Esophagus muscularis mucosa (tissue), 4 donors: ENCODE measurements at regions not wholly inside any gene's neighbourhood (a gene's known extent, or its start where the extent isn't known, plus 50 kb on each side); places are given as distances from the start of the nearest gene placed in this dataset.

Experiments used
- DNase-seq: peaks from one replicate; pipeline ENCODE4 v3.0.0-alpha.2; 2017; ENCODE audit errors: extremely low spot score
- H3K27ac ChIP-seq, 4 donors: fragments of 200-600 bp; sonication (generic); replicated peaks in 1 of 4; 1 replicate in 3 of 4; 2 replicates in 1 of 4; pipeline ENCODE4 v1.5.1; 2016 to 2019; ENCODE audit warnings: mild to moderate bottlenecking in 1 of 4
- H3K27me3 ChIP-seq, 4 donors: fragments of 200-600 bp; sonication (generic); one replicate each; pipeline versions ENCODE4 v1.5.1 to v1.6.0; 2016 to 2019
- H3K36me3 ChIP-seq, 4 donors: fragments of 200-600 bp; sonication (generic); one replicate each; pipeline ENCODE4 v1.5.1; 2016 to 2019
- H3K4me1 ChIP-seq, 4 donors: fragments of 200-600 bp; sonication (generic); one replicate each; pipeline ENCODE4 v1.5.1; 2016 to 2019
- H3K4me3 ChIP-seq, 4 donors: fragments of 200-600 bp; sonication (generic); 1 replicate in 2 of 4; 2 replicates in 2 of 4; pipeline ENCODE4 v1.5.1; 2016 to 2019; ENCODE audit warnings: mild to moderate bottlenecking in 4 of 4, moderate library complexity in 1 of 4
- H3K9me3 ChIP-seq, 4 donors: fragments of 200-600 bp; sonication (generic); 1 replicate in 3 of 4; 2 replicates in 1 of 4; pipeline ENCODE4 v1.5.1; 2016 to 2019
- CTCF ChIP-seq, 3 experiments: fragments of 200-600 bp in 2 of 3; fragments of 450-650 bp in 1 of 3; sonication (generic) in 2 of 3; IDR thresholded peaks; one replicate each; pipeline ENCODE4 v1.5.1; 2017 to 2019; ENCODE audit warnings: antibody characterized with exemption in 3 of 3, mild to moderate bottlenecking in 2 of 3, moderate library complexity in 1 of 3
- EP300 ChIP-seq: sonication (generic); formaldehyde crosslinking; IDR thresholded peaks from one replicate; pipeline ENCODE4 v1.6.1; 2017; ENCODE audit warnings: antibody characterized with exemption
- POLR2A ChIP-seq: fragments of 450-650 bp; IDR thresholded peaks from one replicate; pipeline ENCODE4 v1.6.1; 2017; ENCODE audit warnings: antibody characterized with exemption, moderate library complexity, mild to moderate bottlenecking, low read depth
- POLR2AphosphoS5 ChIP-seq, 2 donors: sonication (generic); formaldehyde crosslinking; IDR thresholded peaks; one replicate each; pipeline ENCODE4 v1.6.1; 2017; ENCODE audit warnings: antibody characterized with exemption in 2 of 2
- WGBS: methylation state at CpG from one replicate; pipeline ENCODE4 v1.1.5; 2018; 5-methylcytosine and 5-hydroxymethylcytosine counted together
- intact Hi-C: fragments of 100-400 bp; cut with DNase I; formaldehyde crosslinking; loops from one replicate; pipeline ENCODE4 v1.15.1; 2023

- WGBS: 86% methylated on average over 5 of the region's 5 CpGs
Observed at GRCh38 chr2:147663153-147663961, 181.5 kb upstream of the ACVR2A start.

GRCh38 chr2:147662221-147662620 is 182.6 kb upstream of the ACVR2A start:
- Histone ChIP-seq H3K27ac (no peak overlapping the region), H3K4me1 (no peaks in the 10 kb centered on the region), H3K4me3 (no peak overlapping the region), H3K36me3 (no peaks in the 10 kb centered on the region), H3K9me3 (no peaks in the 10 kb centered on the region), H3K27me3 (no peaks in the 10 kb centered on the region)
- intact Hi-C loops: no loop called here
- WGBS: 98% methylated on average over 4 of the region's 4 CpGs
- DNase-seq: no peak
- TF ChIP-seq POLR2AphosphoS5 (IDR thresholded peaks at IDR 0.05): no peak
- TF ChIP-seq CTCF (IDR thresholded peaks at IDR 0.05): no peak
- no peak for TF ChIP-seq EP300
- TF ChIP-seq POLR2A: no peak

More at GRCh38 chr2:147663153-147663961, 181.5 kb upstream of the ACVR2A start:
- H3K4me3 ChIP-seq: no peak overlapping the region
- no peaks in the 10 kb centered on the region for H3K9me3 ChIP-seq
- no peak overlapping the region for H3K27ac ChIP-seq
- H3K4me1 ChIP-seq: no peaks in the 10 kb centered on the region
- no peaks in the 10 kb centered on the region for H3K27me3 ChIP-seq
- TF ChIP-seq POLR2AphosphoS5 (IDR thresholded peaks at IDR 0.05): no peak
- TF ChIP-seq CTCF (IDR thresholded peaks at IDR 0.05): no peak
- no peak for TF ChIP-seq EP300
- TF ChIP-seq POLR2A: no peak
- H3K36me3 ChIP-seq: no peaks in the 10 kb centered on the region
- DNase-seq: peak; percentile 39
- intact Hi-C loops: no loop called here

GRCh38 chr2:147660680-147661079 is 184.1 kb upstream of the ACVR2A start:
- no peak for TF ChIP-seq EP300
- no peak for TF ChIP-seq POLR2AphosphoS5 (IDR thresholded peaks at IDR 0.05)
- TF ChIP-seq CTCF (IDR thresholded peaks at IDR 0.05): no peak
- TF ChIP-seq POLR2A: no peak
- Histone ChIP-seq H3K27ac (no peak overlapping the region), H3K4me1 (no peaks in the 10 kb centered on the region), H3K9me3 (no peaks in the 10 kb centered on the region), H3K36me3 (no peaks in the 10 kb centered on the region), H3K27me3 (no peaks in the 10 kb centered on the region), H3K4me3 (no peak overlapping the region)
- WGBS: 92% methylated on average over 2 of the region's 2 CpGs
- intact Hi-C loops: no loop called here
- DNase-seq: no peak

- DNase-seq: no peak
- intact Hi-C loops: no loop called here
- Histone ChIP-seq H3K4me3 (no peak overlapping the region), H3K27me3 (no peaks in the 10 kb centered on the region), H3K36me3 (no peaks in the 10 kb centered on the region), H3K27ac (no peak overlapping the region), H3K9me3 (no peaks in the 10 kb centered on the region), H3K4me1 (no peaks in the 10 kb centered on the region)
- TF ChIP-seq CTCF (IDR thresholded peaks at IDR 0.05) (no peak), POLR2AphosphoS5 (IDR thresholded peaks at IDR 0.05) (no peak)
- WGBS: 67% methylated on average over 1 of the region's 1 CpG
Observed at GRCh38 chr2:147659051-147659450, 185.8 kb upstream of the ACVR2A start.
